ENCODE measurements at regions not wholly inside any gene's neighbourhood (a gene's known extent, or its start where the extent isn't known, plus 50 kb on each side); places are given as distances from the start of the nearest gene placed in this dataset.
"Not testable (repeated sequence)": the region's sequence is repeated elsewhere in the genome, so short reads cannot be mapped to it uniquely, and the experiment has no call there.

- DNase-seq, result not testable (repeated sequence)
These were observed 135.9 kb upstream of the PROKR2 start for GRCh38 chr20:5452691-5453090.

GRCh38 chr20:5452286-5452685 is 135.5 kb upstream of the PROKR2 start:
- DNase-seq, result not testable (repeated sequence)

GRCh38 chr20:5451643-5452210 is 135.0 kb upstream of the PROKR2 start:
- no peak for DNase-seq

- DNase-seq, result peak; percentile 69
These were observed 131.8 kb upstream of the PROKR2 start for GRCh38 chr20:5448449-5449118.

GRCh38 chr20:5447188-5447587 is 130.4 kb upstream of the PROKR2 start:
- DNase-seq, result no peak

GRCh38 chr20:5445611-5446010 is 128.9 kb upstream of the PROKR2 start:
- no peak for DNase-seq

GRCh38 chr20:5442101-5442500 is 125.3 kb upstream of the PROKR2 start:
- no peak for DNase-seq

GRCh38 chr20:5434116-5434515 is 117.4 kb upstream of the PROKR2 start:
- no peak for DNase-seq

GRCh38 chr20:5433352-5433751 is 116.6 kb upstream of the PROKR2 start:
- no peak for DNase-seq

GRCh38 chr20:5432030-5432429 is 115.3 kb upstream of the PROKR2 start:
- no peak for DNase-seq

GRCh38 chr20:5430670-5431069 is 113.9 kb upstream of the PROKR2 start:
- DNase-seq, result no peak

GRCh38 chr20:5426026-5426425 is 109.3 kb upstream of the PROKR2 start:
- no peak for DNase-seq

- DNase-seq, result no peak
These were observed 99.3 kb upstream of the PROKR2 start for GRCh38 chr20:5416086-5416485.

- no peak for DNase-seq
These were observed 96.6 kb upstream of the PROKR2 start for GRCh38 chr20:5413394-5413793.

- no peak for DNase-seq
These were observed 93.7 kb upstream of the PROKR2 start for GRCh38 chr20:5410470-5410869.

GRCh38 chr20:5402903-5403531 is 86.3 kb upstream of the PROKR2 start:
- peak; percentile 5 for DNase-seq

GRCh38 chr20:5401277-5401875 is 84.6 kb upstream of the PROKR2 start:
- DNase-seq, result no peak

GRCh38 chr20:5400164-5400762 is 83.5 kb upstream of the PROKR2 start:
- DNase-seq, result no peak

GRCh38 chr20:5397393-5397792 is 80.6 kb upstream of the PROKR2 start:
- no peak for DNase-seq

- DNase-seq, result no peak
These were observed 79.4 kb upstream of the PROKR2 start for GRCh38 chr20:5395932-5396727.

- DNase-seq, result peak; percentile 23
These were observed 76.6 kb upstream of the PROKR2 start for GRCh38 chr20:5393218-5393870.

- peak; percentile 50 for DNase-seq
These were observed 74.0 kb upstream of the PROKR2 start for GRCh38 chr20:5390720-5391119.
